Heart right ventricle (tissue), 16 donors: ENCODE measurements at regions not wholly inside any gene's neighbourhood (a gene's known extent, or its start where the extent isn't known, plus 50 kb on each side); places are given as distances from the start of the nearest gene placed in this dataset.

Source experiments
- ATAC-seq, 8 donors: fragments of 200-7000 bp; cut with Tn5 transposase; one replicate each; pipeline ENCODE4 v1.9.1; 2020; ENCODE audit warnings: mild to moderate bottlenecking in 8 of 8, moderate library complexity in 8 of 8, moderate number of reproducible peaks in 1 of 8
- DNase-seq, 2 donors: peaks; one replicate each; pipeline ENCODE4 v3.0.0-alpha.2; 2020
- H3K27ac ChIP-seq, 10 donors: fragments of 200-600 bp; sonication (generic) in 2 of 10; one replicate each; pipeline versions ENCODE4 v1.5.0 to v1.8.0; 2020 to 2022; ENCODE audit warnings: mild to moderate bottlenecking in 3 of 10
- H3K27me3 ChIP-seq, 7 donors: fragments of 200-600 bp; one replicate each; pipeline ENCODE4 v1.8.0; 2021 to 2022; ENCODE audit warnings: mild to moderate bottlenecking in 2 of 7
- H3K36me3 ChIP-seq, 9 donors: fragments of 200-600 bp; sonication (generic) in 1 of 9; one replicate each; pipeline versions ENCODE4 v1.5.0 to v1.8.0; 2020 to 2022; ENCODE audit warnings: mild to moderate bottlenecking in 2 of 9
- H3K4me1 ChIP-seq, 9 donors: fragments of 200-600 bp; sonication (generic) in 1 of 9; one replicate each; pipeline versions ENCODE4 v1.5.0 to v1.8.0; 2020 to 2022; ENCODE audit warnings: mild to moderate bottlenecking in 4 of 9
- H3K4me3 ChIP-seq, 10 donors: fragments of 200-600 bp; sonication (generic) in 2 of 10; one replicate each; pipeline versions ENCODE4 v1.5.0 to v1.8.0; 2020 to 2022; ENCODE audit warnings: mild to moderate bottlenecking in 7 of 10, moderate library complexity in 2 of 10
- H3K9me3 ChIP-seq, 11 donors: fragments of 200-600 bp in 10 of 11; sonication (generic) in 2 of 11; one replicate each; pipeline versions ENCODE4 v1.5.0 to v1.8.0; 2013 to 2022; ENCODE audit warnings: mild to moderate bottlenecking in 2 of 11, control low read depth in 1 of 11, moderate library complexity in 1 of 11
- CTCF ChIP-seq, 9 donors: fragments of 200-600 bp; sonication (generic) in 2 of 9; IDR thresholded peaks; one replicate each; pipeline versions ENCODE4 v1.5.0 to v1.8.0; 2021 to 2022; ENCODE audit warnings: antibody characterized with exemption in 9 of 9, mild to moderate bottlenecking in 5 of 9, moderate library complexity in 1 of 9
- WGBS, 2 donors: extraction: QIAGEN DNeasy Blood & Tissue Kit; methylation state at CpG; one replicate each; pipeline ENCODE4 v1.1.7; 2013; ENCODE audit warnings: inconsistent platforms in 1 of 2; 5-methylcytosine and 5-hydroxymethylcytosine counted together
- intact Hi-C, 10 donors: fragments of 100-400 bp; cut with DNase I; formaldehyde crosslinking; loops; one replicate each; pipeline versions ENCODE4 v1.11.1 to v1.14.2; 2022
- donor health status: Arrhythmogenic right ventricular cardiomyopathy.
- donor health status: ischemic (EF 13 %, LVEDD 7.1; RV severe dilation, severe dysfunction).
- donor health status: healthy with polysubstance abuse.
- donor health status: DM: no; HTN: yes; CAD: no.
- donor health status: DM: no; HTN: no; CAD: no.
- donor health status: ischemic (EF 25% LVEDD 6.9; RV normal size, moderate dysfunction).
- donor health status: ischemic (EF 25% LVEDD 5.7; RV mildly dilated, moderate dysfunction).
- donor health status: healthy.
- donor health status: DM: yes; HTN: yes; CAD: no.
- donor health status: Ischemic cardiomyopathy.
- donor health status: ischemic (EF 35%, LVEDD 5.7; RV mildly dilated, moderate dysfunction).
- donor health status: nonischemic (EF 11% LVEDD 7.7; RV severe dilation, severe dysfunction).
- donor health status: DM: yes; HTN: yes; CAD: no.
- donor health status: PGD.
- donor health status: ischemic (EF 29% LVEDD 5.4; RV normal size, mild dysfunction).
- donor health status: nonischemic (EF 23%, LVEDD 6.1; RV moderate dilation, normal function).

- H3K4me3 ChIP-seq: no peak overlapping the region
- intact Hi-C loops: no loop called here
- H3K36me3 ChIP-seq: no peaks in the 10 kb centered on the region
- H3K27me3 ChIP-seq: no peaks in the 10 kb centered on the region
- no peak for TF ChIP-seq CTCF (IDR thresholded peaks at IDR 0.05)
- H3K4me1 ChIP-seq: no peaks in the 10 kb centered on the region
- WGBS, 2 donors: 79 to 82% methylated on average over 2 of the region's 2 CpGs
- H3K9me3 ChIP-seq: peaks cover 0 to 5% (median 0%) of the 10 kb centered on the region in 11 donors
- no peak overlapping the region for H3K27ac ChIP-seq
- no peak for DNase-seq
- ATAC-seq: no peak
These were observed 257.8 kb downstream of the OMA1 start for GRCh38 chr1:58288624-58289142.

GRCh38 chr1:58287894-58288623 is 258.5 kb downstream of the OMA1 start:
- 69% methylated on average over 2 of the region's 2 CpGs for WGBS, 2 donors
- intact Hi-C loops: no loop called here
- Histone ChIP-seq H3K36me3 (no peaks in the 10 kb centered on the region), H3K27ac (no peak overlapping the region), H3K27me3 (no peaks in the 10 kb centered on the region), H3K4me1 (peaks cover 0 to 4% (median 0%) of the 10 kb centered on the region in 9 donors), H3K9me3 (peaks cover 0 to 5% (median 0%) of the 10 kb centered on the region in 11 donors), H3K4me3 (no peak overlapping the region)
- no peak for TF ChIP-seq CTCF (IDR thresholded peaks at IDR 0.05)
- ATAC-seq (no peak), DNase-seq (no peak)

GRCh38 chr1:58284225-58284510 is 262.4 kb downstream of the OMA1 start:
- TF ChIP-seq CTCF (IDR thresholded peaks at IDR 0.05): no peak
- ATAC-seq: no peak
- intact Hi-C loops: no loop called here
- Histone ChIP-seq H3K27me3 (no peaks in the 10 kb centered on the region), H3K9me3 (peaks cover 0 to 5% (median 0%) of the 10 kb centered on the region in 11 donors), H3K4me3 (no peak overlapping the region), H3K36me3 (no peaks in the 10 kb centered on the region), H3K4me1 (peaks cover 0 to 6% (median 0%) of the 10 kb centered on the region in 9 donors), H3K27ac (no peak overlapping the region)
- no peak for DNase-seq

- ATAC-seq (no peak), DNase-seq (no peak)
- no peak for TF ChIP-seq CTCF (IDR thresholded peaks at IDR 0.05)
- peaks cover 0 to 6% (median 0%) of the 10 kb centered on the region in 9 donors for H3K4me1 ChIP-seq
- H3K27me3 ChIP-seq: no peaks in the 10 kb centered on the region
- H3K9me3 ChIP-seq: peaks cover 0 to 5% (median 0%) of the 10 kb centered on the region in 11 donors
- H3K36me3 ChIP-seq: no peaks in the 10 kb centered on the region
- H3K27ac ChIP-seq: no peak overlapping the region
- intact Hi-C loops: no loop called here
- H3K4me3 ChIP-seq: no peak overlapping the region
- 74% methylated on average over 6 of the region's 6 CpGs for WGBS, 2 donors
These were observed 262.9 kb downstream of the OMA1 start for GRCh38 chr1:58283388-58284224.
